ENCODE measurements at regions not wholly inside any gene's neighbourhood (a gene's known extent, or its start where the extent isn't known, plus 50 kb on each side); places are given as distances from the start of the nearest gene placed in this dataset.

GRCh38 chr11:130580891-130581492 is 132.5 kb downstream of the ADAMTS15 start:
- intact Hi-C loops (cut with micrococcal nuclease), result no loop called here
- ATAC-seq, result peak; percentile 84

GRCh38 chr11:130581646-130582045 is 133.2 kb downstream of the ADAMTS15 start:
- intact Hi-C loops (cut with micrococcal nuclease), result no loop called here
- no peak for DNase-seq
- no peak for ATAC-seq

More at GRCh38 chr11:130580891-130581492, 132.5 kb downstream of the ADAMTS15 start:
- DNase-seq, result peak; percentile 47

DNA sequence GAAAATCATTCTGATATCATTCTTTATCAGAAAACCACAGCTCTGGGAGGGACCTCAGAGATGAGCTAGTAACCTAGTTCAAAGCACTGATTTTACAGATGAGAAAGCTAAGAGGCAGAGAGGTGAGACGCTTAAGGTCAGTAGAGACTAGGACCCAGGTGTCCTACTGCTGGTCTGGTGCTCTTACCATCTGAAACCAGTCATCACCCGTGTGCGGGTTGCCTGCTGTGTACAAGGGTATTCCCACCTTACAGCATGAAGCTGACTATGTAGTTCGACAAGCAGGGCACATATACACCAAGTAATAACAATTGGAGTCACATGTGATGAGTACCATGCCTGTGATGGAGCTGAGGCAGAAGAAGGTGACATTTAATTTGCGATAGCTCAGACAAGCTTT is 133.7 kb downstream of the ADAMTS15 start:
- ATAC-seq, result no peak
- DNase-seq, result no peak
- intact Hi-C loops (cut with micrococcal nuclease), result no loop called here

GRCh38 chr11:130582981-130583380 is 134.5 kb downstream of the ADAMTS15 start:
- no peak for ATAC-seq
- no peak for DNase-seq
- intact Hi-C loops (cut with micrococcal nuclease), result no loop called here

- DNase-seq (no peak), ATAC-seq (peak; percentile 48)
- intact Hi-C loops (cut with micrococcal nuclease), result no loop called here
Observed at GRCh38 chr11:130583801-130584211, 135.4 kb downstream of the ADAMTS15 start.

DNA sequence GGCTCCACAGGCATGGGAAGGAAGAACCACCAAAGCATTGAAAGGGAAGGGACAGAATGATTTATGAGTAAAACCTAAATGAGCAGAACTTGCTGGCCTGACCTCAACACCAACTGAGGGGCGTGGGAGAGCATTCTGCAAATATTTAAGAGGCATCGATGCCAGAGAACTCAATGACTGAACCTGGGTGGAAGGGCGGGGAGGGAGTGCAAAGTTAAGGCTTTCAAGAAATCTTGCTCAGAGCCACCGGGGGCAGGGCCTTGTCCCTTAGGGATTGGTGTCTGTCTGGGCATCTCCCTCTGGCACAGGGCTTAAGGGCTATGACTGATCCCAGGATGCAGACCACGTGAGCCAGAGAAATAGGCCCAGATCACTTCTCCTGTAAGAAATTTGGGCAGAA is 137.1 kb downstream of the ADAMTS15 start:
- intact Hi-C loops (cut with micrococcal nuclease), result no loop called here
- ATAC-seq (no peak), DNase-seq (no peak)

DNA sequence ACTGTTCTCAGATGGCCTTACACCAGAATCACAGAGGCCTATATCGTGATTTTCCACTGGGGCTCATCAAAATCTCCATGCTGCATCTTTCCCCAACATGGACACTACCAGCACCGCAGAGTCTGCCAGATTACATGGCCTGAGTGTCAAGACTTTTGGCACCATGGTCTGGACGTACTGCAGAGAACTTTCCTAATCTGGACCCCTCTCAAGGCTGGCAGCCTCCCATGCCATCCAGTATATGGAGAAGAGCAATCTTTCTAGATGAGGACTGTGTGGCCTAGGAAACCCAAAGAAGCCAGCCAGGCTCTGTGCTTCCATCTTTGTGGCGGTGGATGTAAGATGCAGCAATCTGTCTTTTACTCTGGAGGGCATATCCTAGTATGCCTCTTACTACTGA is 139.2 kb downstream of the ADAMTS15 start:
- intact Hi-C loops (cut with micrococcal nuclease), result no loop called here
- peak; percentile 47 for ATAC-seq
- no peak for DNase-seq

- DNase-seq (no peak), ATAC-seq (no peak)
- intact Hi-C loops (cut with micrococcal nuclease), result no loop called here
Observed at GRCh38 chr11:130588471-130588870, 140.0 kb downstream of the ADAMTS15 start.

GRCh38 chr11:130592056-130592455 is 143.6 kb downstream of the ADAMTS15 start:
- ATAC-seq, result no peak
- no peak for DNase-seq
- intact Hi-C loops (cut with micrococcal nuclease), result no loop called here

- DNase-seq (no peak), ATAC-seq (no peak)
- intact Hi-C loops (cut with micrococcal nuclease), result no loop called here
Observed at GRCh38 chr11:130593064-130593463, 144.6 kb downstream of the ADAMTS15 start.

DNA sequence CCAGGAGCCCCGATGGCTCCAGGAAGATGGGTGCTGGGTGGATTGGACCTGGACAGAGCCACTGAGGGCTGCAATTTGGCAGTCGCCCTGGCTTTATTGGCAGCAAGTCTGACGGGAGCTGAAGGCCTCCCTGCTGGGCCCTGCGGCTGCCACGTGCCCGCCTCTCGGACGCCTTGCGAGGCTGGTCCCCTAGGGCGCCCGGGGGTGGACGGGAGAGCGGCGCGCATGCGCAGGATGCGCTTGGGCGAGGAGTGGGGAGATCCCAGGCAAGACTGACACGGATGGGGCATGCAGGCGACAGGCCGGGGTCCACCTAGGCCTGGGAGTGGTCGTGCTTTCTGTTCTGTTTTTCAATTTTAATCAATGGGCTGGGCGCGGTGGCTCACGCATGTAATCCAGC is 150.0 kb downstream of the ADAMTS15 start:
- DNase-seq (no peak), ATAC-seq (no peak)
- intact Hi-C loops (cut with micrococcal nuclease), result no loop called here

DNA sequence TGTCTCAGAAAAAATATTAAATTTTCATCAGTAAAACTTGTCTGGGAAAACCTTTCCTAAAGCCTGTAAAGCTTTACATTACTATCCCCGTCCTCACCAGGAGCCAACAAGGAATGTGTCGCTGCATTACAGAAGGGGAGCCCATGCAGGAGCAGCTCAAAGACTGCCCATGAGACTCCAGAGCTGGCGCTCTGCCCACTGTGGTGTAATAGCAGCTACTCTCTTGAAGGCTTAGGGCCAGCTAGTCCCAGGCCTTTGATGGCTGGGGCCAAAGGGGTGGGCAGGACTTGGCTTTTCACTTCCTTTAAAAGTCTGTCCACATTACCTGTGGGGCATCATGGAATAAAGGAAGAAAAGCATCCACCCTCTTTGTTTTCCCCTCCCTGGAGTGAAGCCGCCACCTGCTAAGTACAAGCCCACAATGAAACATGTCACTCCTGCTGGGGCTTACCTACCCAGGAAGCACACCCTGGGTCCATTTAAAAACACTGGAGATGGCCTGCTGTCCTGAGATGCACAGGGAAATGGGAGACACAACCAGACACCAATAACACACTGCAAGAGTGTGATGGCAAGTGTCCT is 150.7 kb downstream of the ADAMTS15 start:
- intact Hi-C loops (cut with micrococcal nuclease), result no loop called here
- ATAC-seq (peak; percentile 57), DNase-seq (peak; percentile 90)

GRCh38 chr11:130600139-130600538 is 151.7 kb downstream of the ADAMTS15 start:
- ATAC-seq (no peak), DNase-seq (no peak)
- intact Hi-C loops (cut with micrococcal nuclease), result no loop called here

DNA sequence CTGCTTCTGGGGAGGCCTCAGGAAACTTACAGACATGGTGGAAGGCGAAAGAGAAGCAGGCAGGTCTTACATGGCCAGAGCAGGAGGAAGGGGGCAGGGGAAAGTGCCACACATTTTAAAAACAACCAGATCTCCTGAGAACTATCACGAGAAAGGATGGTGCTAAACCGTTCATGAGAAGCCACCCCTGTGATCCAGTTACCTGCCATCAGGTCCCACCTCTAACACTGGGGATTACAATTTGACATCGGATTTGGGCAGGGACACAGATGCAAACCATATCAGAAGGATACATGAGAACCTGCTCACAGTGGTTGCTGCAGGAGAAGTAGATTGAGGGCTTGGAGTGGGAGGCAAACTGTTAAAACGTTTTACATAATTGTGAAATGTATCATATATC is 152.2 kb downstream of the ADAMTS15 start:
- DNase-seq (no peak), ATAC-seq (no peak)
- intact Hi-C loops (cut with micrococcal nuclease), result no loop called here

GRCh38 chr11:130601141-130601540 is 152.7 kb downstream of the ADAMTS15 start:
- peak; percentile 86 for DNase-seq
- ATAC-seq, result peak; percentile 97
- intact Hi-C loops (cut with micrococcal nuclease), result no loop called here

GRCh38 chr11:130601764-130602460 is 153.5 kb downstream of the ADAMTS15 start:
- intact Hi-C loops (cut with micrococcal nuclease), result no loop called here
- DNase-seq, result no peak

GRCh38 chr11:130602641-130603334 is 154.3 kb downstream of the ADAMTS15 start:
- DNase-seq (no peak), ATAC-seq (no peak)
- intact Hi-C loops (cut with micrococcal nuclease), result no loop called here

More at GRCh38 chr11:130601764-130602460, 153.5 kb downstream of the ADAMTS15 start:
- no peak for ATAC-seq

GRCh38 chr11:130603335-130603906 is 155.0 kb downstream of the ADAMTS15 start:
- intact Hi-C loops (cut with micrococcal nuclease), result no loop called here
- no peak for ATAC-seq
- no peak for DNase-seq

DNA sequence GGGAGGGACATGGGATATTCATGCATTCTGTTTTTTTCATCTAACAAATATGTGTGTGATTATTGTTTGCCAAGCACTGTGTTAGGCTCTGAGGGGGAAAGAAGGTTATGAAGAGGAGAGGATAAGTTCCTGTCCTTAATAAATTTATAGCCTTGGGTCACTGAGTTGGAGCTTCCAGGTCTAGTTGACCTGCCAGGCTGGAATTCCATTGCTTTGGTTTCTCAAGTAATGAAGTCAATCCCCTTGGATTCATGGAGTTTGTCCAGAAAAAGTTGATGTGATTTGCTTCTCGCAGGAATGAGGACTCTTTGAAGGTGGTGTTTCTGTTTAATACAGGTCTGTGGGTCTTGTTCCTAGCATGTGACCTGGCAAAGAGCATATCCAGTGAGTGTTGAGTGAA is 156.2 kb downstream of the ADAMTS15 start:
- DNase-seq (no peak), ATAC-seq (no peak)
- intact Hi-C loops (cut with micrococcal nuclease), result no loop called here

GRCh38 chr11:130606178-130606577 is 157.7 kb downstream of the ADAMTS15 start:
- ATAC-seq, result no peak
- intact Hi-C loops (cut with micrococcal nuclease), result no loop called here
- no peak for DNase-seq

Measured in left ventricle myocardium superior (tissue), 1 donor.